HG03196 (cell line): ENCODE measurements at regions not wholly inside any gene's neighbourhood (a gene's known extent, or its start where the extent isn't known, plus 50 kb on each side); places are given as distances from the start of the nearest gene placed in this dataset.

Source experiments
- ATAC-seq: cut with Tn5 transposase; IDR thresholded peaks from one replicate; pipeline ENCODE4 v1.9.1; 2021; ENCODE audit not compliant: unreplicated experiment

GRCh38 chr3:30945291-30945690 lies 50.8 kb upstream of the GADL1 start:
- ATAC-seq, result no peak

- no peak for ATAC-seq
These were observed 54.0 kb upstream of the GADL1 start for GRCh38 chr3:30948426-30948825.

GRCh38 chr3:30951826-30952225 lies 57.4 kb upstream of the GADL1 start:
- ATAC-seq, result no peak

GRCh38 chr3:30952786-30953185 lies 58.3 kb upstream of the GADL1 start:
- ATAC-seq, result no peak

GRCh38 chr3:30954426-30954825 lies 60.0 kb upstream of the GADL1 start:
- no peak for ATAC-seq

- no peak for ATAC-seq
These were observed 67.6 kb upstream of the GADL1 start for GRCh38 chr3:30962084-30962483.

- no peak for ATAC-seq
These were observed 68.0 kb upstream of the GADL1 start for GRCh38 chr3:30962493-30962892.

- no peak for ATAC-seq
These were observed 68.8 kb upstream of the GADL1 start for GRCh38 chr3:30963223-30963722.

GRCh38 chr3:30964612-30965011 lies 70.2 kb upstream of the GADL1 start:
- peak; percentile 98 for ATAC-seq

GRCh38 chr3:30966896-30967295 lies 72.4 kb upstream of the GADL1 start:
- no peak for ATAC-seq

- no peak for ATAC-seq
These were observed 75.7 kb upstream of the GADL1 start for GRCh38 chr3:30970183-30970582.

- ATAC-seq, result no peak
These were observed 78.0 kb upstream of the GADL1 start for GRCh38 chr3:30972449-30972848.

- ATAC-seq, result no peak
These were observed 79.6 kb upstream of the GADL1 start for GRCh38 chr3:30974071-30974470.

GRCh38 chr3:30977592-30977991 lies 83.1 kb upstream of the GADL1 start:
- no peak for ATAC-seq

- ATAC-seq, result no peak
These were observed 86.5 kb upstream of the GADL1 start for GRCh38 chr3:30980993-30981392.

GRCh38 chr3:30982416-30983075 lies 88.1 kb upstream of the GADL1 start:
- ATAC-seq, result no peak

GRCh38 chr3:30984855-30985749 lies 90.6 kb upstream of the GADL1 start:
- peak; percentile 72 for ATAC-seq

- ATAC-seq, result no peak
These were observed 92.1 kb upstream of the GADL1 start for GRCh38 chr3:30986551-30986950.

- ATAC-seq, result no peak
These were observed 94.3 kb upstream of the GADL1 start for GRCh38 chr3:30988769-30989168.

GRCh38 chr3:30989276-30990030 lies 95.0 kb upstream of the GADL1 start:
- no peak for ATAC-seq

GRCh38 chr3:30996467-30996866 lies 102.0 kb upstream of the GADL1 start:
- ATAC-seq, result no peak
